ENCODE measurements at regions not wholly inside any gene's neighbourhood (a gene's known extent, or its start where the extent isn't known, plus 50 kb on each side); places are given as distances from the start of the nearest gene placed in this dataset.
A peak's percentile ranks its signal among the peaks of the same experiment; 100 is the strongest.
"Not testable (repeated sequence)": the region's sequence is repeated elsewhere in the genome, so short reads cannot be mapped to it uniquely, and the experiment has no call there.

- no peaks in the 10 kb centered on the region for H3K27me3 ChIP-seq (ENCODE audit: control insufficient read depth, insufficient read depth, low read length)
- no peaks in the 10 kb centered on the region for H3K36me3 ChIP-seq (ENCODE audit: control insufficient read depth, insufficient read depth, low read length)
- peaks cover 4% of the 10 kb centered on the region for H3K4me1 ChIP-seq (ENCODE audit: control insufficient read depth, insufficient read depth, low read length)
- H3K27ac ChIP-seq (ENCODE audit: low read depth, low read length), result peak overlapping the region; percentile 26
- H3K4me3 ChIP-seq (ENCODE audit: low read depth, low read length), result no peak overlapping the region
- H3K9ac ChIP-seq (ENCODE audit: low read depth, low read length), result no peak overlapping the region
- no peaks in the 10 kb centered on the region for H3K9me3 ChIP-seq (ENCODE audit: control insufficient read depth, insufficient read depth, low read length)
Measured at GRCh38 chr12:112705037-112705632, 86.4 kb upstream of the RPH3A start.

DNA sequence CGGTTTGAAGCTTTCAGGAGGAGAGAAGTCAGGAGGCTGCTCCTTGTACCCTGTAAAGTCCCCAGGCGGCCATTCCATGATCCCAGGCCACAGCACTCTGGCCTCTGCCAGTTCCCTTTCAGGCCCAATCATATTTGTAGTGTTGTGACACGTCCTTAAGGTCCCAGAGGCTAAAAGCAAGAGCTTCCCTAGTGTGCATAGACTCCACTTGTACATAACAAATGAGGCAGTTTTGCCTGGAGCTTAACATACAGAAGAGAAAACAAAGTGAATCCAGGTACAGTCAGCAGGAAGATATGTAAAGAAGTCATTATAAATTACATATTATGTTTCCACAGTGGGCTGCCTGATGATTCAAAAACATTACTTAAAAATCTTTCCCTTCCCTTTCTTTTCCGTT lies 81.1 kb upstream of the RPH3A start:
- Histone ChIP-seq H3K27ac (ENCODE audit: low read depth, low read length) (no peak overlapping the region), H3K27me3 (ENCODE audit: control insufficient read depth, insufficient read depth, low read length) (no peaks in the 10 kb centered on the region), H3K9me3 (ENCODE audit: control insufficient read depth, insufficient read depth, low read length) (no peaks in the 10 kb centered on the region), H3K4me1 (ENCODE audit: control insufficient read depth, insufficient read depth, low read length) (peaks cover 11% of the 10 kb centered on the region; the same call in 1 of the 2 replicates), H3K9ac (ENCODE audit: low read depth, low read length) (no peak overlapping the region), H3K36me3 (ENCODE audit: control insufficient read depth, insufficient read depth, low read length) (no peaks in the 10 kb centered on the region), H3K4me3 (ENCODE audit: low read depth, low read length) (no peak overlapping the region)

- Histone ChIP-seq H3K27ac (ENCODE audit: low read depth, low read length) (no peak overlapping the region), H3K4me1 (ENCODE audit: control insufficient read depth, insufficient read depth, low read length) (peaks cover 11% of the 10 kb centered on the region; the same call in 1 of the 2 replicates), H3K9me3 (ENCODE audit: control insufficient read depth, insufficient read depth, low read length) (no peaks in the 10 kb centered on the region), H3K36me3 (ENCODE audit: control insufficient read depth, insufficient read depth, low read length) (no peaks in the 10 kb centered on the region), H3K4me3 (ENCODE audit: low read depth, low read length) (no peak overlapping the region), H3K9ac (ENCODE audit: low read depth, low read length) (no peak overlapping the region), H3K27me3 (ENCODE audit: control insufficient read depth, insufficient read depth, low read length) (no peaks in the 10 kb centered on the region)
Measured at GRCh38 chr12:112711026-112711425, 80.5 kb upstream of the RPH3A start.

DNA sequence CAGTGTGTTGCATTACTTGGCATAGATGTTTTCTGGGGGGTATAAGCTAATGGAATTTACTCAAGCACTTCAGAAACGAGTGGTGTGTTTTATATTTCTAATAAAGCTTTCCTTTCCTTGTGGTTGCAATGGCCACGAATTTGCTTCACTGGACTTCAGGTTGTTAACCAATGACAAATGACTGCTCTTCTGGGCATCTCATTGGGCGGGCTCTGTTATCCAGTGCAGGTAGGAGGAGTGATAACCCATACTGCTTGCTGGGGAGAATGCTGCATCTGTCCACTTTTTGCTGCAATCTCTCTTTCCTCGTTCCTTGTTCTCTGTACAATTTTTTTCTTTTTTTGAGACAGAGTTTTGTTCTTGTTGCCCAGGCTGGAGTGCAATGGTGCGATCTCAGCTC lies 80.0 kb upstream of the RPH3A start:
- H3K27me3 ChIP-seq (ENCODE audit: control insufficient read depth, insufficient read depth, low read length), result no peaks in the 10 kb centered on the region
- H3K9me3 ChIP-seq (ENCODE audit: control insufficient read depth, insufficient read depth, low read length), result no peaks in the 10 kb centered on the region

DNA sequence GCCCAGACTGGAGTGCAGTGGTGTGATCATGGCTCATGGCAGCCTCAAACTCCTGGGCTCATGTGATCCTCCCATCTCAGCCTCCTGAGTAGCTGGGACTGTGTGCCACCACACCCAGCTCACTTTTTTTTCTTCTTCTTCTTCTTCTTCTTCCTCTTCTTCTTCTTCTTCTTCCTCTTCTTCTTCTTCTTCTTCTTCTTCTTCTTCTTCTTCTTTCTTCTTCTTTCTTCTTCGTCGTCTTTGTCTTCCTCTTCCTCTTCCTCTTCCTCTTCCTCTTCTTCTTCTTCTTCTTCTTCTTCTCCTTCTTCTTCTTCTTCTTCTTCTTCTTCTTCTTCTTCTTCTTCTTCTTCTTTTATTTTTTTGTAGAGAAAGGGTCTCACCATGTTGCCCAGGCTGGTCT lies 78.8 kb upstream of the RPH3A start:
- H3K27me3 ChIP-seq (ENCODE audit: control insufficient read depth, insufficient read depth, low read length); H3K9ac ChIP-seq (ENCODE audit: low read depth, low read length); H3K36me3 ChIP-seq (ENCODE audit: control insufficient read depth, insufficient read depth, low read length); H3K9me3 ChIP-seq (ENCODE audit: control insufficient read depth, insufficient read depth, low read length); H3K4me3 ChIP-seq (ENCODE audit: low read depth, low read length); H3K27ac ChIP-seq (ENCODE audit: low read depth, low read length): not testable (repeated sequence)
- H3K4me1 ChIP-seq (ENCODE audit: control insufficient read depth, insufficient read depth, low read length), result peaks cover 11% of the 10 kb centered on the region; the same call in 1 of the 2 replicates

More for the DNA sequence above, 80.0 kb upstream of the RPH3A start:
- H3K9ac ChIP-seq (ENCODE audit: low read depth, low read length), result no peak overlapping the region
- H3K4me1 ChIP-seq (ENCODE audit: control insufficient read depth, insufficient read depth, low read length), result peaks cover 11% of the 10 kb centered on the region; the same call in 1 of the 2 replicates
- H3K4me3 ChIP-seq (ENCODE audit: low read depth, low read length), result no peak overlapping the region
- H3K36me3 ChIP-seq (ENCODE audit: control insufficient read depth, insufficient read depth, low read length), result no peaks in the 10 kb centered on the region
- no peak overlapping the region for H3K27ac ChIP-seq (ENCODE audit: low read depth, low read length)

- Histone ChIP-seq H3K27ac (ENCODE audit: low read depth, low read length) (no peak overlapping the region), H3K27me3 (ENCODE audit: control insufficient read depth, insufficient read depth, low read length) (no peaks in the 10 kb centered on the region), H3K4me3 (ENCODE audit: low read depth, low read length) (no peak overlapping the region), H3K4me1 (ENCODE audit: control insufficient read depth, insufficient read depth, low read length) (peaks cover 11% of the 10 kb centered on the region; the same call in 1 of the 2 replicates), H3K9me3 (ENCODE audit: control insufficient read depth, insufficient read depth, low read length) (no peaks in the 10 kb centered on the region), H3K9ac (ENCODE audit: low read depth, low read length) (no peak overlapping the region), H3K36me3 (ENCODE audit: control insufficient read depth, insufficient read depth, low read length) (no peaks in the 10 kb centered on the region)
Measured at GRCh38 chr12:112713471-112713870, 78.1 kb upstream of the RPH3A start.

GRCh38 chr12:112714166-112714710 lies 77.3 kb upstream of the RPH3A start:
- Histone ChIP-seq H3K4me1 (ENCODE audit: control insufficient read depth, insufficient read depth, low read length) (peaks cover 11% of the 10 kb centered on the region; the same call in 1 of the 2 replicates), H3K9me3 (ENCODE audit: control insufficient read depth, insufficient read depth, low read length) (no peaks in the 10 kb centered on the region), H3K36me3 (ENCODE audit: control insufficient read depth, insufficient read depth, low read length) (no peaks in the 10 kb centered on the region), H3K9ac (ENCODE audit: low read depth, low read length) (no peak overlapping the region), H3K4me3 (ENCODE audit: low read depth, low read length) (no peak overlapping the region), H3K27ac (ENCODE audit: low read depth, low read length) (no peak overlapping the region), H3K27me3 (ENCODE audit: control insufficient read depth, insufficient read depth, low read length) (no peaks in the 10 kb centered on the region)

DNA sequence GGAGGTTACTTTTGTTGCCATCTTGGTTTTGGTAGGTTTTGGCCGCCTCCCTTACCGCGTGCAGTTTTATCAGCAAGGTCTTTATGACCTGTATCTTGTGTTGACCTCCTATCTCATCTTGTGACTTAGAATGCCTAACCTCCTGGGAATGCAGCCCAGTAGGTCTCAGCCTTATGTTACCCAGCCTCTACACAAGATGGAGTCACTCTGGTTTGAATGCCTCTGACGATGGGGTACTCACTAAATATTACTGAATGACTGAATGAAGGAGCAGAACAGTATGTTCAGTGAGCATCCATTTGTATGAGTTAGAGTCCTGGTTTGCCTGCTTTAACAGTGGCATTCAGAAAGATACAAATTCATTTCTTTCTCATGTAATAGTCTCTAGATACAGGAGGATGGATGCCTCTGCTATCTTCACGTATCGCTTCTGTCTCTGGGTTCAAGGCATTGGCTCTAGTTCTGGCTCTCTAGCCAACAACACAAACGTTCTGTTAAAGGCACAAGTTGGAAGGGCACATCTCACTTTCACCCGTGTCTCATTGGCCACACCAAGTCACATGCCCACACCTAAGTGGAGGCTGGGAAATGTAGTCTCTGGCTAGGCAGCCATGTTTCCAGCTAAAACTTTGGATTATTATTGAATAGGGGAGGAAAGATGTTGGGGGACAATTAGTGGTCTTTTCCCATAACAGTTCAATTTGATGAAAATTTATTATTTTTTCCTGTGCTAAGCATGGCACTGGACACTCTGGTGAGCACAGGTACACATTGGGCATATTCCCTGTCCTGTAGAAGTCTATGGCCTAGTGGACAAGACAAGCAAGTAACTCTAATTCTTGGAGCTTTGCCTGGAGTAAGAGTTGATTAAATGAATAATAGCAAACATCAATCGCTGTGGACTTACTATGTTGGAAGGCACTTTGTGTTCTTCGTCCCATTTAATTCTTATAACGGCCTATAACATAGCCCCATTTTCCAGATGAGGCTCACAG lies 75.2 kb upstream of the RPH3A start:
- Histone ChIP-seq H3K27ac (ENCODE audit: low read depth, low read length) (no peak overlapping the region), H3K4me1 (ENCODE audit: control insufficient read depth, insufficient read depth, low read length) (peaks cover 1% of the 10 kb centered on the region; the same call in 1 of the 2 replicates), H3K9ac (ENCODE audit: low read depth, low read length) (no peak overlapping the region), H3K36me3 (ENCODE audit: control insufficient read depth, insufficient read depth, low read length) (no peaks in the 10 kb centered on the region), H3K9me3 (ENCODE audit: control insufficient read depth, insufficient read depth, low read length) (no peaks in the 10 kb centered on the region), H3K4me3 (ENCODE audit: low read depth, low read length) (no peak overlapping the region), H3K27me3 (ENCODE audit: control insufficient read depth, insufficient read depth, low read length) (no peaks in the 10 kb centered on the region)

DNA sequence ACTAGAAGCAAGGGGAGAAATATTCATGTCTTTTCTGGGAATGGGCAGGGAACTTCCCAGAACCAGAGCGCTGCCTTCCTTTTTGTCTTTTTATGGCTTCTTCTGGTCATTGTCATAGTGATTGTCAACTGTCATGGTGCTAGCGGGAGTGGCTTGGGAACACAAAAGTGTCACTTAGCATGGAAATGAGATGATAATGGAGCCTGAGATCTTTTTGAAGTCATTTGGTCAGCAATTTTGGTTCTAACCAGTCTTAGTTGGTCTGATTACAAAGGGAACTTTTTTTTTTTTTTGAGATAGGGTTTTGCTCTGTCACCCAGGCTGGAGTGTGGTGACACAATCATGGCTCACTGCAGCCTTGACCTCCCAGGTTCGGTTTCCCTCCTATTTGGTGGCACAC lies 62.7 kb upstream of the RPH3A start:
- H3K27me3 ChIP-seq (ENCODE audit: control insufficient read depth, insufficient read depth, low read length), result no peaks in the 10 kb centered on the region
- no peak overlapping the region for H3K4me3 ChIP-seq (ENCODE audit: low read depth, low read length)
- H3K9ac ChIP-seq (ENCODE audit: low read depth, low read length), result no peak overlapping the region
- H3K27ac ChIP-seq (ENCODE audit: low read depth, low read length), result no peak overlapping the region
- no peaks in the 10 kb centered on the region for H3K9me3 ChIP-seq (ENCODE audit: control insufficient read depth, insufficient read depth, low read length)
- H3K36me3 ChIP-seq (ENCODE audit: control insufficient read depth, insufficient read depth, low read length), result no peaks in the 10 kb centered on the region
- no peaks in the 10 kb centered on the region for H3K4me1 ChIP-seq (ENCODE audit: control insufficient read depth, insufficient read depth, low read length)

DNA sequence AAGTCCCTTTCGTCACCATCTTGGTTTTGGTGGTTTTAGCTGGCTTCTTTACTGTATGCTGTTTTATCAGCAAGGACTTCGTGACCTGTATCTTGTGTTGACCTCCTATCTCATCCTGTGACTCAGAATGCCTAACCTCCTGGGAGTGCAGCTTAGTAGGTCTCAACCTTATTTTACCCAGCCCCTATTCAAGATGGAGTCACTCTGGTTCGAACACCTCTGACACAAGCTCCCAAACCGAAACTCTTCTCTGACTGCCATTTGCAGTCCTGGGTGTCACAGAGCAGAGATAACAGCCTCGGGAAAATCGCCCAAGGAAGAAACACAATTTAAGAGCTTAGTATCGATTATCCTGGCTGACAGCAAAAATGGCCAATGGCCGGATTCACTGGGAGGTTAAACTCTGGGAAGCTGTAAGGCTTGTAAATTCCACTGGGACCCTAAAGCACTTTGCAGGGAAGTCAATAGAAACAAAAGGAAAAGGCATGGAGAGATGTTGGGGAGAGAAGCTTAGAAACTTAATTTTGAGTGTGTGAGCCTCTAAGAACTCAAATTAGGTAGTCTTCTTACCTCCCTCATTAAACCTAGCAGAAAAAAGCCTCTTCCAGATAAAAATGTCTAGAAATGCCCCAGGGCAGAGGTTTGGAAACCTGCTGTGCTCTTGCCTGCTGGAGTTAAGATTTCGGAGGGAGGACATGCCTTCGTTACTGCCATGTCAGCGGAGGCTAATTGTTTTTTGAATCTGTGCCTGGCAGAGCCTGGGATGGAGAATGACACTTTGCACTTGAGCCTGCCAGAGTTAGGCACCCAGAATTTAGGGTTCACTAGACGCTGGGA lies 56.5 kb upstream of the RPH3A start:
- no peaks in the 10 kb centered on the region for H3K36me3 ChIP-seq (ENCODE audit: control insufficient read depth, insufficient read depth, low read length)
- no peak overlapping the region for H3K27ac ChIP-seq (ENCODE audit: low read depth, low read length)
- no peak overlapping the region for H3K9ac ChIP-seq (ENCODE audit: low read depth, low read length)
- H3K4me1 ChIP-seq (ENCODE audit: control insufficient read depth, insufficient read depth, low read length), result no peaks in the 10 kb centered on the region
- H3K4me3 ChIP-seq (ENCODE audit: low read depth, low read length), result no peak overlapping the region
- no peaks in the 10 kb centered on the region for H3K9me3 ChIP-seq (ENCODE audit: control insufficient read depth, insufficient read depth, low read length)
- H3K27me3 ChIP-seq (ENCODE audit: control insufficient read depth, insufficient read depth, low read length), result no peaks in the 10 kb centered on the region

Measured in HUES48 (cell line).